HG03565 (cell line): ENCODE measurements at regions not wholly inside any gene's neighbourhood (a gene's known extent, or its start where the extent isn't known, plus 50 kb on each side); places are given as distances from the start of the nearest gene placed in this dataset.
"Not testable (repeated sequence)": the region's sequence is repeated elsewhere in the genome, so short reads cannot be mapped to it uniquely, and the experiment has no call there.

Experiments
- ATAC-seq: cut with Tn5 transposase; IDR thresholded peaks from one replicate; pipeline ENCODE4 v1.9.1; 2021; ENCODE audit warnings: mild to moderate bottlenecking, moderate library complexity; ENCODE audit not compliant: unreplicated experiment

- ATAC-seq = no peak
Observed at GRCh38 chr4:117545039-117545438, 459.7 kb upstream of the TRAM1L1 start.

GRCh38 chr4:117549524-117549923 is 464.1 kb upstream of the TRAM1L1 start:
- no peak for ATAC-seq

DNA sequence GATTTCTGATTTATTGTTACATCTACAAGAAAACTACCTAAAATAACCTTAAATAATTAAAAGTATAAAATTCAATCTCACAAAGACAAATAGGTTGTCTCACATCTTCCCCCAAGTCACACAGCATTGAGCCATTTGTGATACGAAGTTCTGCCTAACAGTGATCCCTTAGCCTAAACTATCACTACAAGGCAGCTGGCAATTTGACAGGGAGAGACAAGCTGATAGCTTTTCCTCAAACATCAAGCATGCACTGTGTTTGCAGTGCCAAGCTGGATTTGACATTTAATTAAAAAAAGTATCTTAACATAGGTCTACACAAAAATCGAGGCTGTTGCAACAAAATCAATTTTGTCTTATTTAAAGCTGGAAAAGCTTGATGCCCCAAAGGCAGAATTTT is 464.7 kb upstream of the TRAM1L1 start:
- ATAC-seq = no peak

DNA sequence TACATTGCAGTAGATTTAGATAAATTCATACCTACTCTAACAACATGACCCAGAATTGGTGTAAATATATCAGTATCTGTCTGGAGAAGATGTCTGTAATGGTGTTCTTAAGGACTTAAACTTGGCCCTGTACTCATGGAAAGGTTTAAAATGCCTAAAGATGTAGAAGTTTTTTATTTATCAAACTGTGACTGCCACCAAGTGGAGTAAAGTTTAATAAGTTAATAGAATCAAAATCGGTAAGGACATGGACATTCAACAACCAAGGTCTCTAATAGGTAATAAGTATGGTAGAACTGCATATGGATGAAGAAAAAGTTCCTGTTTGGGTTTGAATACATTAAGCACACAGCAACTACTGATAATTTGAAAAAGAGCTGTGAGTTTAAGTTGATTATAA is 474.0 kb upstream of the NDST3 start:
- no peak for ATAC-seq

DNA sequence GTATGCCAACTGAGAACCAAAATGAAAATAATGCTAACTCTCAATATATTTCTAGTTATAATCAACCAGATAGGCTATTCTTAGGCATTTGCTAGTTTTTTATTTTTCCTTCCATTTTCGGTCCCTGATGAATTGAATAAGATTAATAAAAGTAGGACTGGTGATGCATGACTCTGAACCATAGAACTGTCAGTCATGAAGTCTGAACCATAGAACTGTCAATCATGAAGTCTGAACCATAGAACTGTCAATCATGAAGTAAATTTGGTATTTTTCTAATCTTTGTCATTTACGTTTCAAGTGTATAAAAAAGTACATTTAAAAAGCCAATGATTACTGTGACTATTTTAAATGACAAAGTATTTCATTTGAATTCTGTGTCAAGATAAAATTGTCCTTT is 460.2 kb upstream of the NDST3 start:
- no peak for ATAC-seq

DNA sequence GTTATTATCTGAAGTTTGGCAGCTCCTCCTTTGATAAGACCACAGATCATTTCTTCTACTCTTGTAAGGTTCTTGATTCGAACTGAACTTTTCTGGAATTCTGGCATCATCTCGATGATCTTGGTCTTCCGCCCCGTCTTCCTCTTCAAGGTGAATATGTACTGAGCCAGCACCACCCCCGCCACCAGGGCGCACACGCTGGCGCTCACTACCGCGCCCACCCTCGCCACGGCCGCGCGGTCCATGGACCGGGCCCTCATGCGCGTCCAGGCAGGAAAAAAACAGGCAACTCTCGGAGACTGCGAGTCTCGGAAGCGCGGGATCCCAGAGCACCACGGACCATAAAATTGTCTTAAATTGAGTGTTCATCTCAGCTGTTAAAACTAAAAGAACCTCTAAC is 458.4 kb upstream of the NDST3 start:
- ATAC-seq = no peak

DNA sequence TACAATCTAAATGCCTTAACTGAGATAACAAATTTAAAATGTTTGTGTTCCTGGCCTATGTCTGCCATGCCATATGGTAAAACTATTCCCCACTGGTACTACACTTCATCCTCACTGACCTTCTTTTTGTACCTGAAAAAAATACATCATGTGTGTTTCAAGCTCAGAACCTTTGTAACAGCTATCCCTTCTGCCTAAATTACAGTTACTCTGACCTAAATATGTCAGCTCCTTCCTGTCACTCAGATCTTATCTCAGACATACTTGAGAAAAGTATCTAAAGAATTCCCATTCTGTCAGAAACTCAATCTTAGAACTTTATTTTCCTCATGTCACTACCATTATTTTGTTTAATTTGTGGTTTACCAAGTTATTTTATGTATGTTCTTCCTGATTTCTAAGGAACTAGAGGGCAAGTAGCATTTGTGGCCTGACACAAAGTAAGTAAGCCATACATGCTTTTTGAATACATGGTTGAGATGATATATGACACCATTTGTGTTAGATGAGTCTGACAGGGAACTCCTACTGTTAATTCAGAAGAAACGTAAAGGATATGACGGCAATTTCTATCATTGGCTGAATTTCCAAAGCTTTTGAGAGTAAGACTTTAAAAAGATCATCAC is 456.5 kb upstream of the NDST3 start:
- ATAC-seq = no peak

GRCh38 chr4:117588771-117589170 is 445.5 kb upstream of the NDST3 start:
- ATAC-seq = no peak

DNA sequence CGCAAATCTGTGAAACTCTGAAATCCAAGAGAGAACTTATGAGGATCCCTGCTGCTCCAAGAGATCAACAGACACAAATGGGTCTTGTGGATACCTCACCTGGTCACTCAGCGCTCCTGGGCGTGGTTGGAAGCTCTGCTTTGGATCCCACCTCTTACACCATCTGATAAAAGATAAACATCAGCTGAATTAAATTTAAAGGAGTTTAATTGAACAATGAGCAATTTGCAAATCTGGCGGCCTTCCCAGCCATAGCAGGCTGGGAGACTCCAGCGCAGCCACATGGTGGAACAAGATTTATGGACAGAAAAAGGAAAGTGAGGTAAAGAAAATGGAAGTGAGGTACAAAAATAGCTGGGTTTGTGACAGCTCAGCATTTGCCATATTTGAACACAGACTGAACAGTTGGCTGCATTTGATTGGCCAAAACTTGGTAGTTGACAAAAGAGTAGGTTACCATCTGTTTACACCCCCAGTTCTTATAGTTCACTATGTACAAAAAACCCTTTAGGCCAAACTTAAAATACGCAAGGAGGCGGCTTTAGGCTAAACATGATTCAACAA is 437.3 kb upstream of the NDST3 start:
- no peak for ATAC-seq

DNA sequence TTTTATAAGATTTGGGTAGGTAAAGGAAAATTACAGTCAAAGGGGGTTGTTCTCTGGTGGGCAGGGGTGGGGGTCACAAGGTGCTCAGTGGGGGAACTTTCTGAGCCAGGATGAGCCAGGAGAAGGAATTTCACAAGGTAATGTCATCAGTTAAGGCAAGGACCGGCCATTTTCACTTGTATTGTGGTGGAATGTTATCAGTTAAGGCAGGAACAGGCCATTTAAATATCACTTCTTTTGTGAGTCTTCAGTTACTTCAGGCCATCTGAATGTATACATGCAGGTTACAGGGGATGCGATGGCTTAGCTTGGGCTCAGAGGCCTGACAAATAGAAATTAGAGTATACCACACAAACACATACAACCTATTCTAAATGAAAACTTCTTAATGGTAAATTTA is 434.9 kb upstream of the NDST3 start:
- ATAC-seq = not testable (repeated sequence)

- not testable (repeated sequence) for ATAC-seq
Observed at GRCh38 chr4:117600936-117601335, 433.4 kb upstream of the NDST3 start.

- ATAC-seq = no peak
Observed at GRCh38 chr4:117610706-117611308, 423.5 kb upstream of the NDST3 start.

DNA sequence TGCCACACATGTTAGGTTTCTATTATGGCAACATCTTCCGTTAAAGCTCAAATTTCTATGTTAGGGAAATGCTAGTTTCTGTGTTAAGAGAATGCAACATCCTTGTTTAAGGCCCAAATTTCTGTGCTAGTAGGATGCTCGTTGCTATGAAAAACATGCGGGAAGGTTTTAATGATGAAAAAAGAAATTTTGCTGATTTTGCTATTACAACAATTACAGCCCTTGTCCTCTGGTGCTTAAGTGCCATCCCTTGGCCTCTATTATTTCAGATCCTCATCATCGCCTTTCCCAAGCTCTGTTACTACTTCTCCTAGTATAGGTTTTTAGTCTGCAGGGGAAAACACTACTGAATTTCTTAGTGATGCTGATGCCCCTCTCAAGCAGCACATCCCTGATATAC is 412.6 kb upstream of the NDST3 start:
- ATAC-seq = no peak

- ATAC-seq = no peak
Observed at GRCh38 chr4:117623326-117623725, 411.0 kb upstream of the NDST3 start.

- ATAC-seq = no peak
Observed at GRCh38 chr4:117626664-117627063, 407.6 kb upstream of the NDST3 start.

GRCh38 chr4:117634716-117635115 is 399.6 kb upstream of the NDST3 start:
- no peak for ATAC-seq

DNA sequence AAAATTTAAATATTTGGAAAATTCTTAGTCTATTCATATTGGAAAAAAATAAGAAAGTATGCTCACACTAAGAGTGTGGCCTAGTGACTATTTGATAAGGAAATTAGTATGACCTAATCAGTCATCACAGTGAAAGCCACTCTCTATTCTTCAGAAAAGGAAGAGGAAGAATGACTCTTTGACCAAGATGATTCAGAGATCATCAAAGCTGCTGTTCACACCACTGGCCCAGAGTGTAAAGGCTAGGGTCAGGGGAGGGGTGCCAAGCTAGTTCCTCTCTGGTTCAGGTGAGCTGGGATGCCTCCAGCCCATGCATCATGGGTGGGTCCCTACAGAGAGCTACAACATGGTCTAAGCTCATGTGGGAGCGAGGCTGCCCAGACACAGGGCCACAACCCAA is 396.9 kb upstream of the NDST3 start:
- no peak for ATAC-seq

DNA sequence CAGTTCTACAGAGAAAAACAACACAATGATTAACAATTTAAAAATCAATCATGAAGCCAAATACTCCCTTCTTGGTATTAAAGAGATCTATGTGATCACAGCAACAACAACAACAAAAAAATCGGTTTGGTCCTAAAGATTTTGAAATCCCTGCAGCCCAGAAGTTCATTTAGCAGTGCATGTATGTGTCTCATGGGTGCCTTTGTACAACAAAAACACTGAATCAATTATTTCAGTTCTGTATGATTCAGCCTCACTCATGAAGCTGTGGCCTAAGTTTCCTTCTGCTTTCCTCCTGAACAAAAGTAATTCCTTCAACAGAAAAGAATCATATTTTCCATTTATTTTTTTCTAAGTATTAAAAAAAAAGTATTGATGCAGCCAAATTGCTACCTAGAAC is 393.4 kb upstream of the NDST3 start:
- no peak for ATAC-seq

GRCh38 chr4:117641519-117641918 is 392.8 kb upstream of the NDST3 start:
- no peak for ATAC-seq

GRCh38 chr4:117654079-117654478 is 380.2 kb upstream of the NDST3 start:
- no peak for ATAC-seq

GRCh38 chr4:117660668-117661067 is 373.6 kb upstream of the NDST3 start:
- ATAC-seq = no peak
